ENCODE measurements at regions not wholly inside any gene's neighbourhood (a gene's known extent, or its start where the extent isn't known, plus 50 kb on each side); places are given as distances from the start of the nearest gene placed in this dataset.

DNA sequence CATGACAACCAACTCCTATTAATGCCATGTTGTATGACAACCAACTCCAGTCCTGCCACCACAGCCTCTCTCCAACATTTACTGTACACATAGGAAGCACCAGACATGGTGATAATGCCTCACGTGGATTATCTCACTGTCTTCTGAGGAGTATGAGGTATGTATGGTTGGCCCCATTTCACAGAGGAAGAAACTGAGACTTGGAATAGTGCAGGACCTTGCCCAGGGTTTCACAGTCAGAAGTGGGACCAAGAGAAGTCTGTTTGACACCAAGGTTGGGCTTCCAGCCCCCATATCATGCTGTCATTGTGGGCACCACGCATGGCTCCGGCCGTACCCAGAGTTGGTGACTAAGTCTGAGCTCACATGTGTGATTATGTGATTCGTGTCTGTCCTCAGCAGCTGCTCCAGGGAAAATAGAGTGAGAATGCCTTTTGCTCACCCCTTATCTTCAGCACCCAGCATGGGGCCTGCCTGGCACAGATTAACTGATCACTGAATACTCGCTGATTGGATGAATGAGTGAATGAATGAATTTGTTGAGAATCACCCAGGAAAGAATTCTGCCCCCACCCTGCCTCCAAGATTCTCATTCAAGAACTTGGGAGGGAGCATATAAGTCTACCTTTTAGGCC lies 204.1 kb upstream of the NLRP1 start:
- DNase-seq: no peak

GRCh38 chr17:5789528-5789927 lies 205.2 kb upstream of the NLRP1 start:
- DNase-seq: no peak

DNA sequence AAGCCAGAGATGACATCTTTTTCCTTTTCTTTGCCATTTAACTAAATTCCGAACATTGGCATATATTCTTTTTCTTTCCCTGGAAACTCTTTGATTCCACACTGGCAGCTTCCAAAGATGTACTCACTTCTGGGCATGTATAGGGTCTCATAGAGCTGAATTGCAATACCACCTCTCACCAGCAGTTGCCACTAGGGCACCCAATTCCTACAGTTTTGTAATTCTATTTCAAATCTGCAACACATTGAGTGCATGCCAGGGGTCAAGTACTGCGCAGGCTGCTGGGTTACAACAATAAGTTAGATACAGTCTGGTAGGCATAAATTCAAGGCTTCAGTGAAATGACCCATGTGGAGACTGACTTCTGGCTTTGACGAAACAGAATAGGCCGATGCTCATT lies 208.8 kb upstream of the NLRP1 start:
- no peak for DNase-seq

DNA sequence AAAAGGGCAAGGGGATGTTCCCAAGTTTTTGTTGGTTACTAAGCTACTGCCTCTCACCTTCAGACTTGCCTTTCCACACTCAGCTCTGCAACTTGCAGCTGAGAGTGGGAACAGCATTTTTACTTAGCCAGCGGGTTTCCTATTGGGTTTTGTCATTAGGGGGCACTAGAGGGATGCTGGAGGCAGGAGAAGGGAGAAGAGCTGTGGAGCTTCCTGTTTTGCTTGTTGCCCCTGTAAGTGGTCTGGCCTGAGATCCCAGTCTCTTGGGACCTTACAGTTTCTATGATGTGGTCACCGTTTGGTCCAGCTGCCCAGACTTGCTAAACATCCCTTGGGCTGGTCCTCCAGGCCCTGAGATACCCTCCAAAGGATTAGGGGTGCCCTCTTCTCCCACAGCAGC lies 209.6 kb upstream of the NLRP1 start:
- no peak for DNase-seq

DNA sequence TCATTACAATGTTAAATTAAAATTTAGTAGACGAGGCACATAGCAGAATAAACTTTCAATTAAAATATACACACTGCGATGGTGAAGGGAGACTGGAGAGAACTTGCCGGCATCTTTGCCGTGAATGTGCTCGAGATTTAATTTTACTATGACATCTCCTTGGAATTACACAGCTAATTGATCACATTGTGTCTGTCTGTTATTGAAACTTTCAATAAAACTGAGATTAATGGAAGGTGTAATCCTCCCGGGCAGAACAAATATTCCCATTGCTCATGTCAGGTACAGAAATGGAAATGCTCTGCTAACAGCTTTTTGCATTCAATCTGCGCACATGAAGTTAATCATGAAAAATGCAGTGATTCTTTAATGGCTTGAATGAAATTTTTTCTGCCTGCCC lies 210.1 kb upstream of the NLRP1 start:
- DNase-seq: no peak

GRCh38 chr17:5794881-5795506 lies 210.7 kb upstream of the NLRP1 start:
- no peak for DNase-seq

GRCh38 chr17:5797447-5798050 lies 213.2 kb upstream of the NLRP1 start:
- no peak for DNase-seq

- no peak for DNase-seq
Observed at GRCh38 chr17:5798094-5798493, 213.8 kb upstream of the NLRP1 start.

- DNase-seq: no peak
Observed at GRCh38 chr17:5800131-5800530, 215.8 kb upstream of the NLRP1 start.

DNA sequence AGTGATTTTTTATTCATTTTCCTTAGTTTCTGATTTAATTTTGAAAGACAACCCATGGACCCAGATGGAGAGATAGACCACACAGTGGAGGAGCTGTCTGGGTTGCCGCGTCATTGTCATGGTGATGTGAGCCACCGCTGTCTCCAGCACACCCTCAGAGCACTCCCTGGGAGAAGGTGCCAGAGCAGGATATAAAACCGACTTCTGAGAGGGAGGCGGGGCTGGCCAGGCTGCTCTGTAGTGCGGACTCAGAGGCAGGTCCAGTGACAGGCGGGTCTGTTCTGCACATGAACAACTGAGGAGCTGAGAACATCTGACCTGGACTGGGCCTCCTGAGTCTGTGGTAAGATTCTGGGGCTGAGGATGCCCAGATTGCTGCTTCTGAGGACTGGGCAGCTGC lies 216.3 kb upstream of the NLRP1 start:
- no peak for DNase-seq

DNA sequence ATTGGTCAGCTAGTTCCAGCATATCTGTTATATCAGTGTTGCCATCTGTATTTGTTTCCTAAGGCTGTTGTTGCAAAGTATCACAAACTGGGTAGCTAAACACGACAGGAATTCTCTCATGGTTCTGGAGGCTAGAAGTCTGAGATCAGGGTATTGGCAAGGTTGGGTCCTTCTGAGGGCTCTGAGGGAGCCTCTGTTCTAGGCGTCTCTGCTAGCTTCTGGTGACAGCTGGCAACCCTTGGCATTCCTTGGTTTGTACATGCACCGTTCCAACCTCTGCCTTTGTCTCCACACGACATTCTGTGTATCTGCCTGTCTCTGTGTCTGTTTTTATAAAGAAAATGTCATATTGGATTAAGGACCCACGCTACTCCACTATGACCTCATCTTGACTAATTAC lies 219.9 kb upstream of the NLRP1 start:
- no peak for DNase-seq

DNA sequence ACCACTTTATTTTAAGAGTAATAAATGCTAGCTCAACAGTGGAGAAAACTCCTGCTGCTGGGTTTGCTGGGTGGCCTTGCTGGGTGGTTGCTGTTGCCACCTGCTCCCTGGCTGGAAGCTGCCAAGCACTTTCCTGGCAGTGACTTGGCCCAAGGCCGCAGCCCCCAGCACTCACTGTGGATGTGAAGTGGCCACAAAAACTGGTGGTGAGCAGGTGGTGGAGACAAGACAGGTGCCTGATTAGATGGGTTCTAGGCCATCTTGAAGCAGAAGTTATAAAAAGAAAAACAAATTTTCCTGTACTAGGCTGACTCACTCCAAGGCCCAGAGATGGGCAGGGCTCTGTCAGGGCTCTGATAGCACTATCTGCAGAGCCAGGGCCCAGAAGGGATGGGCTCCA lies 224.7 kb upstream of the NLRP1 start:
- no peak for DNase-seq

- no peak for DNase-seq
Observed at GRCh38 chr17:5809580-5810188, 225.4 kb upstream of the NLRP1 start.

GRCh38 chr17:5812590-5812989 lies 228.3 kb upstream of the NLRP1 start:
- DNase-seq: no peak

DNA sequence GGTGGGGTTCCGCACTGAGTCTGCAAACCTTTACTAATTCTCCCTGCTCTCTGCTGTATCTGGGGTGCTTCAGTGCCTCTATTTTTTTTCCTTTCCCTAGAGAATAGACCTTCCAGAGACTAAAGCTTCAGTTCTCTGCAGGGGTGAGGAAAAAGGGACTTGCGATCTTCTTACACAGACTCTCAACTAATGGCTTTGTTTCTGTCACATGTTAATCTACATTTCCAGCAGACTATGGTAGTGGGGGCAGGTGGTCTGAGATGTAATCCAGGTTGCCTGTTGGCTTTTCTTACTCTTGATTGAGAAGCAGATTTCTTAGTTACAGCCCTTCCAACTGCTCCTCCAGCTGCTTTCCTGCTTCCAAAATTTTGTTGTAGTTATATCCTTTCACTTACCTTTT lies 229.0 kb upstream of the NLRP1 start:
- no peak for DNase-seq

- DNase-seq: no peak
Observed at GRCh38 chr17:5815396-5815795, 231.1 kb upstream of the NLRP1 start.

DNA sequence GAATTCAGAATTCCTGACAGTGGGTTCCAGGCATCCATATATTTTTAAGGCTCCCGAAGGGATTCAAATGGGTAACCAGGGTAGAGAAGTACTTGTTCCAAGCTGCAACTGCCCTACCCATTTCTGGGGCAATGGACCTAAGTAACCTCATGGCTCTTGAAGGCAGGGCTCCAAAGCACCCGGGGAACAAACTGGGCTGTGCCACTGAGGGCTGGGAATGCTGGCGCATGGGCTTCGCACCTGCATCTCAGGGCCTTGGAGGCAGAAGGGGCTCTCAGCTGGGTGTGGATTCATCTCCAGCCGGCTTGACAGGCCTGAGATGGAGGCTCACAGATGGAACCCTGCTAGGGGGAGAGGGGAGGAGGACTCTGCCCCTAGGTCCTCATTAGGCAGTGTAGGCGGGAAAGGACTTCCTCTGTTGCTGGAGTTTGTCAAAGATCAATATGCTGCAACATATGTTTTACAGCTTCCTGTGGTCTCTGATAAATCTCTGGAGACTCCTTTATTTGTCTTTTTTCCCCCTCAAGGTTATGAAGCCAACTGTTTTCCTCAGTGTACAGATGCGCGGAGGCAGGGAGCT lies 232.3 kb upstream of the NLRP1 start:
- no peak for DNase-seq

DNA sequence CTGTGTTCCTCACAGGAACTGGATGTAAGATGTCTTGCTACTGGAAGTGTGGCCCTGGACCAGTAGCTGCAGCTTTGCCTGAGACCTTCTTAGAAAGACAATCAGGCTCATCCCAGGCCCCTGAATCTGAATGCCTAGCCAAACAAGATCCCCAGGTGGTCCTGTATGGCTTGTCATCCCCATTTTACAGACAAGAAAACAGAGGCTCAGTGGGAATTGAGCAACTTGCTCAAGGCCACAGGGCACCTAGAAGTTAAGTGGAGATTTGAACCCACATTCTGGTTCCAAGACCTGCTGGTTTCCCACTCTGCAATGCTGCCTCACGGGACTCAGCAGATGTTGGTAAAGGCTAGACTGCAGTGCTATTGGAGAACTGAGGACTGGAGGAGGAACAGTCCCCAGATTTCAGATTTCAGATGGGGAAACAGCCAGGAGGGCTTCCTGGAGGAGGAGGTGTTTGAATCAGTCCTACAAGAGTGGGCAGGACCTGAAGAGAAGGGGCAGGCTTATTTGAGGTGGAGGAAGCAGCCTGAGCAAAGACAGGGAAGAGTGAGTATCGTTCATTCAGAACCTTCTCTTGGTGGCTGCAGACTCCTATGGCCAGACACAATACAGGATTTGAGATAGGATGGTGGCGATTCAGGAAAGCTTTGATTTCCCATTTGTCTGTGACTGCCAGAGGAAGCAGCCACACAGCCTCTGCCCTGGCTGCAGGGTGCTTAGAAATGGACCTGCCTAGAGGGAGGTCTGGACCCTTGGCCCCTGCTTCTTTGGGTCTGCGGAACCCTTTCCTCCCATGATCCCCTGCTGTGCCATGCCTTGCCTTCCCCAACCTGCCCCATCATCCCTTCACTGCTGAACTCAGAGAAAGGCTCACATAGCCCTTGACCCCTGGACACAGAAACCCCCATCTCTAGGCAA lies 233.4 kb upstream of the NLRP1 start:
- no peak for DNase-seq

DNA sequence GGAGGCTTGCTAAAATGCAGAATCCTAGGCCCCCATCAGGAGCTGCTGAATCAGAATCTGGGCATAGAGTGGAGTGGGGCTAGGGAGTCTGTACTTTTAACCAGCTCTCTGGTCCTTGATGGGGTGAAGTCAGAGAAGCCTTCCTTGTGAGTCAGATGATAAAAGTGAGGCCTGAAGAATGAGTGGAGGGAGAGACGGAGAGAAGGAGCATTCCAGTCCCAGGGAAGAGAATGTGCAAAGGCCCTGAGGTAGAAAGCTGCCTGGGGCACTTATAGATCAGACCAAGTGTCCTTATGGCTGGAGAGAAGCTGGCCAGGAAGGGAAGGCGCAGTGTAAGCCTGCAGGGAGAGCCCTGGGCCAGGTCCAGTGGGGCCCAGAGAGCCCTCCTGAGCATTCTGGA lies 235.1 kb upstream of the NLRP1 start:
- no peak for DNase-seq

GRCh38 chr17:5819921-5820685 lies 235.8 kb upstream of the NLRP1 start:
- no peak for DNase-seq

- no peak for DNase-seq
Observed at GRCh38 chr17:5820721-5821456, 236.6 kb upstream of the NLRP1 start.

Data from femur (tissue), 1 donor.